ENCODE measurements at regions not wholly inside any gene's neighbourhood (a gene's known extent, or its start where the extent isn't known, plus 50 kb on each side); places are given as distances from the start of the nearest gene placed in this dataset.

DNA sequence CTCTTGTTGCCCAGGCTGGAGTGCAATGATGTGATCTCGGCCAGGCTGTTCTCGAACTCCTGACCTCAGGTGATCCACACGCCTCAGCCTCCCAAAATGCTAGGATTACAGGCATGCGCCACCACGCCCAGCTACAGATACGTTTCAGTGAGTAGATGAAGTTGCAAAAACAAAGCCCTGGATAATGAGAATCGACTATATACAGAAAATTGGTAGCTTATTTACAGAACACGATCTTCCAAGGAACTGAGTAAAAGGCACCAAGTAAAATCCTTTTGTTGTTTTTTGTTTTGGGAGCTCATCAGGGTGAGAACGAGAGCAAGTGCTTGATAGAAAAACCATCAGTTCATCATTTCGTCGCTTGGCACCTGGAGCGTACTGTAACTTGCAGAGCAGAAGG lies 62.8 kb downstream of the MYCN start:
- Histone ChIP-seq H3K4me3 (ENCODE audit: low read depth in 1 of 3, low read length in 3 of 3) (no peak overlapping the region), H3K27ac (ENCODE audit: low read depth in 1 of 2, low read length in 2 of 2) (no peak overlapping the region), H3K4me1 (ENCODE audit: control insufficient read depth in 4 of 4, insufficient read depth in 4 of 4, low read length in 3 of 4) (no peaks in the 10 kb centered on the region), H3K36me3 (ENCODE audit: control insufficient read depth in 4 of 4, insufficient read depth in 3 of 4, low read depth in 1 of 4, low read length in 3 of 4) (no peaks in the 10 kb centered on the region), H3K27me3 (ENCODE audit: control insufficient read depth in 4 of 4, insufficient read depth in 4 of 4, low read length in 3 of 4) (no peaks in the 10 kb centered on the region), H3K9ac (ENCODE audit: low read depth in 1 of 2, low read length in 2 of 2) (no peak overlapping the region), H3K9me3 (ENCODE audit: control insufficient read depth in 4 of 4, low read length in 3 of 4) (no peaks in the 10 kb centered on the region)
- no peak for TF ChIP-seq EGR1 (IDR thresholded peaks at IDR 0.05; ENCODE audit: low read depth in 2 of 2)
- TF ChIP-seq TAF1 (conservative IDR thresholded peaks at IDR 0.05), result no peak
- TF ChIP-seq NR2F2 (IDR thresholded peaks at IDR 0.05), result no peak
- no peak for TF ChIP-seq HNF4A (conservative IDR thresholded peaks at IDR 0.05)
- no peak for TF ChIP-seq RAD21 (IDR thresholded peaks at IDR 0.05)
- no peak for DNase-seq (ENCODE audit: low spot score)
- 89% methylated on average over 12 of the region's 12 CpGs for WGBS

DNA sequence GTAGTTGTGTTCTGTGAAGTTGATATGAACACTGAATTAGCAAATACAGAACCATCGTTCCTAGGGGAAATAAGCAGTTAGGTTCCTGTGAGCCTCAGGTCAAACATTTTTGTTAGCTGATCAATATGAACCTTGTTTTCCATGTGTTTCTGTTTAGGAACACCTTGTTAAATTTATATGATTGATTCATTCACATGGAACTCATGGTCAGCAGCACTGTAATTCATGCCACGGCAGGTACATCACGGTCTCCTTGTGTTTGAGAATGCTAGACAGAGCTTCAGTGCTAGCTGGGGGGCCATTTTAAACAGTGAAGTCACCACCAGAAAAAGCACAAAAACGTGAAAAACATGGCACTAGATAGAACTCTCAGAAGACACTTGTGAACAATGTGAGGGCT lies 62.2 kb downstream of the MYCN start:
- no peak overlapping the region for H3K27ac ChIP-seq (ENCODE audit: low read depth in 1 of 2, low read length in 2 of 2)
- no peaks in the 10 kb centered on the region for H3K27me3 ChIP-seq (ENCODE audit: control insufficient read depth in 4 of 4, insufficient read depth in 4 of 4, low read length in 3 of 4)
- H3K4me3 ChIP-seq (ENCODE audit: low read depth in 1 of 3, low read length in 3 of 3), result no peak overlapping the region
- TF ChIP-seq, protein P1, sequence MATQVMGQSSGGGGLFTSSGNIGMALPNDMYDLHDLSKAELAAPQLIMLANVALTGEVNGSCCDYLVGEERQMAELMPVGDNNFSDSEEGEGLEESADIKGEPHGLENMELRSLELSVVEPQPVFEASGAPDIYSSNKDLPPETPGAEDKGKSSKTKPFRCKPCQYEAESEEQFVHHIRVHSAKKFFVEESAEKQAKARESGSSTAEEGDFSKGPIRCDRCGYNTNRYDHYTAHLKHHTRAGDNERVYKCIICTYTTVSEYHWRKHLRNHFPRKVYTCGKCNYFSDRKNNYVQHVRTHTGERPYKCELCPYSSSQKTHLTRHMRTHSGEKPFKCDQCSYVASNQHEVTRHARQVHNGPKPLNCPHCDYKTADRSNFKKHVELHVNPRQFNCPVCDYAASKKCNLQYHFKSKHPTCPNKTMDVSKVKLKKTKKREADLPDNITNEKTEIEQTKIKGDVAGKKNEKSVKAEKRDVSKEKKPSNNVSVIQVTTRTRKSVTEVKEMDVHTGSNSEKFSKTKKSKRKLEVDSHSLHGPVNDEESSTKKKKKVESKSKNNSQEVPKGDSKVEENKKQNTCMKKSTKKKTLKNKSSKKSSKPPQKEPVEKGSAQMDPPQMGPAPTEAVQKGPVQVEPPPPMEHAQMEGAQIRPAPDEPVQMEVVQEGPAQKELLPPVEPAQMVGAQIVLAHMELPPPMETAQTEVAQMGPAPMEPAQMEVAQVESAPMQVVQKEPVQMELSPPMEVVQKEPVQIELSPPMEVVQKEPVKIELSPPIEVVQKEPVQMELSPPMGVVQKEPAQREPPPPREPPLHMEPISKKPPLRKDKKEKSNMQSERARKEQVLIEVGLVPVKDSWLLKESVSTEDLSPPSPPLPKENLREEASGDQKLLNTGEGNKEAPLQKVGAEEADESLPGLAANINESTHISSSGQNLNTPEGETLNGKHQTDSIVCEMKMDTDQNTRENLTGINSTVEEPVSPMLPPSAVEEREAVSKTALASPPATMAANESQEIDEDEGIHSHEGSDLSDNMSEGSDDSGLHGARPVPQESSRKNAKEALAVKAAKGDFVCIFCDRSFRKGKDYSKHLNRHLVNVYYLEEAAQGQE (IDR thresholded peaks at IDR 0.05), result no peak
- TF ChIP-seq HNF4A (conservative IDR thresholded peaks at IDR 0.05) (no peak), HNF4G (IDR thresholded peaks at IDR 0.05) (no peak), RAD21 (IDR thresholded peaks at IDR 0.05) (no peak), FOXA1 (IDR thresholded peaks at IDR 0.05) (no peak), YY1 (IDR thresholded peaks at IDR 0.05) (no peak), JUND (IDR thresholded peaks at IDR 0.05) (no peak), NR2F2 (IDR thresholded peaks at IDR 0.05) (no peak), EGR1 (IDR thresholded peaks at IDR 0.05; ENCODE audit: low read depth in 2 of 2) (no peak), SP1 (IDR thresholded peaks at IDR 0.05) (no peak), TAF1 (conservative IDR thresholded peaks at IDR 0.05) (no peak), FOXA2 (IDR thresholded peaks at IDR 0.05) (no peak), GABPA (IDR thresholded peaks at IDR 0.05 in 1 of 2, conservative IDR thresholded peaks at IDR 0.05 in 1 of 2) (no peak)
- TF ChIP-seq, protein P2, sequence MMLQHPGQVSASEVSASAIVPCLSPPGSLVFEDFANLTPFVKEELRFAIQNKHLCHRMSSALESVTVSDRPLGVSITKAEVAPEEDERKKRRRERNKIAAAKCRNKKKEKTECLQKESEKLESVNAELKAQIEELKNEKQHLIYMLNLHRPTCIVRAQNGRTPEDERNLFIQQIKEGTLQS (IDR thresholded peaks at IDR 0.05), result no peak
- TF ChIP-seq, protein P3, sequence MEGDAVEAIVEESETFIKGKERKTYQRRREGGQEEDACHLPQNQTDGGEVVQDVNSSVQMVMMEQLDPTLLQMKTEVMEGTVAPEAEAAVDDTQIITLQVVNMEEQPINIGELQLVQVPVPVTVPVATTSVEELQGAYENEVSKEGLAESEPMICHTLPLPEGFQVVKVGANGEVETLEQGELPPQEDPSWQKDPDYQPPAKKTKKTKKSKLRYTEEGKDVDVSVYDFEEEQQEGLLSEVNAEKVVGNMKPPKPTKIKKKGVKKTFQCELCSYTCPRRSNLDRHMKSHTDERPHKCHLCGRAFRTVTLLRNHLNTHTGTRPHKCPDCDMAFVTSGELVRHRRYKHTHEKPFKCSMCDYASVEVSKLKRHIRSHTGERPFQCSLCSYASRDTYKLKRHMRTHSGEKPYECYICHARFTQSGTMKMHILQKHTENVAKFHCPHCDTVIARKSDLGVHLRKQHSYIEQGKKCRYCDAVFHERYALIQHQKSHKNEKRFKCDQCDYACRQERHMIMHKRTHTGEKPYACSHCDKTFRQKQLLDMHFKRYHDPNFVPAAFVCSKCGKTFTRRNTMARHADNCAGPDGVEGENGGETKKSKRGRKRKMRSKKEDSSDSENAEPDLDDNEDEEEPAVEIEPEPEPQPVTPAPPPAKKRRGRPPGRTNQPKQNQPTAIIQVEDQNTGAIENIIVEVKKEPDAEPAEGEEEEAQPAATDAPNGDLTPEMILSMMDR (IDR thresholded peaks at IDR 0.05; ENCODE audit: low read depth, low read length, missing input control), result no peak
- TF ChIP-seq, protein P4, sequence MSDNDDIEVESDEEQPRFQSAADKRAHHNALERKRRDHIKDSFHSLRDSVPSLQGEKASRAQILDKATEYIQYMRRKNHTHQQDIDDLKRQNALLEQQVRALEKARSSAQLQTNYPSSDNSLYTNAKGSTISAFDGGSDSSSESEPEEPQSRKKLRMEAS (IDR thresholded peaks at IDR 0.05), result no peak
- TF ChIP-seq, protein P5, sequence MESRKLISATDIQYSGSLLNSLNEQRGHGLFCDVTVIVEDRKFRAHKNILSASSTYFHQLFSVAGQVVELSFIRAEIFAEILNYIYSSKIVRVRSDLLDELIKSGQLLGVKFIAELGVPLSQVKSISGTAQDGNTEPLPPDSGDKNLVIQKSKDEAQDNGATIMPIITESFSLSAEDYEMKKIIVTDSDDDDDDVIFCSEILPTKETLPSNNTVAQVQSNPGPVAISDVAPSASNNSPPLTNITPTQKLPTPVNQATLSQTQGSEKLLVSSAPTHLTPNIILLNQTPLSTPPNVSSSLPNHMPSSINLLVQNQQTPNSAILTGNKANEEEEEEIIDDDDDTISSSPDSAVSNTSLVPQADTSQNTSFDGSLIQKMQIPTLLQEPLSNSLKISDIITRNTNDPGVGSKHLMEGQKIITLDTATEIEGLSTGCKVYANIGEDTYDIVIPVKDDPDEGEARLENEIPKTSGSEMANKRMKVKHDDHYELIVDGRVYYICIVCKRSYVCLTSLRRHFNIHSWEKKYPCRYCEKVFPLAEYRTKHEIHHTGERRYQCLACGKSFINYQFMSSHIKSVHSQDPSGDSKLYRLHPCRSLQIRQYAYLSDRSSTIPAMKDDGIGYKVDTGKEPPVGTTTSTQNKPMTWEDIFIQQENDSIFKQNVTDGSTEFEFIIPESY (IDR thresholded peaks at IDR 0.05), result no peak
- no peak overlapping the region for H3K9ac ChIP-seq (ENCODE audit: low read depth in 1 of 2, low read length in 2 of 2)
- no peaks in the 10 kb centered on the region for H3K4me1 ChIP-seq (ENCODE audit: control insufficient read depth in 4 of 4, insufficient read depth in 4 of 4, low read length in 3 of 4)
- 92% methylated on average over 4 of the region's 4 CpGs for WGBS
- no peak for DNase-seq (ENCODE audit: low spot score)
- no peaks in the 10 kb centered on the region for H3K36me3 ChIP-seq (ENCODE audit: control insufficient read depth in 4 of 4, insufficient read depth in 3 of 4, low read depth in 1 of 4, low read length in 3 of 4)
- H3K9me3 ChIP-seq (ENCODE audit: control insufficient read depth in 4 of 4, low read length in 3 of 4), result no peaks in the 10 kb centered on the region
